Ishikawa (cell line): ENCODE measurements at regions not wholly inside any gene's neighbourhood (a gene's known extent, or its start where the extent isn't known, plus 50 kb on each side); places are given as distances from the start of the nearest gene placed in this dataset.

Source experiments
- CEBPB ChIP-seq: IDR thresholded peaks from 2 replicates; pipeline ENCODE4 v1.6.1; 2012
- CREB1 ChIP-seq: IDR thresholded peaks from 2 replicates; pipeline ENCODE4 v1.6.1; 2012; ENCODE audit warnings: low read depth
- EGR1 ChIP-seq: IDR thresholded peaks from 2 replicates; pipeline ENCODE4 v1.6.1; 2012
- EP300 ChIP-seq: IDR thresholded peaks from 2 replicates; pipeline ENCODE4 v1.6.1; 2012; ENCODE audit warnings: borderline replicate concordance
- FOXM1 ChIP-seq: IDR thresholded peaks from 2 replicates; pipeline ENCODE4 v1.6.1; 2012; ENCODE audit warnings: low read depth, borderline replicate concordance
- MAX ChIP-seq: IDR thresholded peaks from 2 replicates; pipeline ENCODE4 v1.6.1; 2012
- NFIC ChIP-seq: IDR thresholded peaks from 2 replicates; pipeline ENCODE4 v1.6.1; 2012
- RAD21 ChIP-seq: IDR thresholded peaks from 2 replicates; pipeline ENCODE4 v1.6.1; 2012; ENCODE audit warnings: low read depth
- REST ChIP-seq: IDR thresholded peaks from 2 replicates; pipeline ENCODE4 v1.6.1; 2012; ENCODE audit warnings: low read depth, mild to moderate bottlenecking
- TAF1 ChIP-seq: IDR thresholded peaks from 2 replicates; pipeline ENCODE4 v1.6.1; 2012; ENCODE audit warnings: low read depth, mild to moderate bottlenecking
- TCF12 ChIP-seq: IDR thresholded peaks from 2 replicates; pipeline ENCODE4 v1.6.1; 2012; ENCODE audit warnings: low read depth
- TEAD4 ChIP-seq: IDR thresholded peaks from 2 replicates; pipeline ENCODE4 v1.6.1; 2012
- USF1 ChIP-seq: IDR thresholded peaks from 2 replicates; pipeline ENCODE4 v1.6.1; 2012
- YY1 ChIP-seq: IDR thresholded peaks from 2 replicates; pipeline ENCODE4 v1.6.1; 2012; ENCODE audit warnings: low read depth
- ZBTB7A ChIP-seq: IDR thresholded peaks from 2 replicates; pipeline ENCODE4 v1.6.1; 2012; ENCODE audit warnings: low read depth

- TF ChIP-seq YY1 = no peak
- TF ChIP-seq TEAD4 = no peak
- TF ChIP-seq REST = no peak
- no peak for TF ChIP-seq ZBTB7A
- TF ChIP-seq FOXM1 = no peak
- TF ChIP-seq MAX = no peak
- no peak for TF ChIP-seq RAD21
- no peak for TF ChIP-seq TAF1
- no peak for TF ChIP-seq USF1
- TF ChIP-seq CREB1 = no peak
- TF ChIP-seq TCF12 = no peak
These were observed 898.2 kb downstream of the CCSER2 start for GRCh38 chr10:85226596-85226995.

GRCh38 chr10:85228726-85229125 is 900.3 kb downstream of the CCSER2 start:
- TF ChIP-seq ZBTB7A (no peak), CREB1 (no peak), MAX (no peak), TCF12 (no peak), EGR1 (no peak)

- no peak for TF ChIP-seq YY1
- TF ChIP-seq TEAD4 = no peak
- TF ChIP-seq NFIC = no peak
- no peak for TF ChIP-seq EGR1
- TF ChIP-seq TAF1 = no peak
- TF ChIP-seq CREB1 = no peak
- TF ChIP-seq USF1 = no peak
- no peak for TF ChIP-seq TCF12
- no peak for TF ChIP-seq REST
- no peak for TF ChIP-seq EP300
- no peak for TF ChIP-seq MAX
- TF ChIP-seq CEBPB = no peak
- no peak for TF ChIP-seq RAD21
- no peak for TF ChIP-seq ZBTB7A
- TF ChIP-seq FOXM1 = no peak
These were observed 903.3 kb downstream of the CCSER2 start for GRCh38 chr10:85231534-85232270.

- TF ChIP-seq CREB1 (no peak), TEAD4 (no peak), YY1 (no peak), MAX (no peak), TAF1 (no peak), EGR1 (no peak), USF1 (no peak), NFIC (no peak), FOXM1 (no peak), EP300 (no peak), CEBPB (no peak), ZBTB7A (no peak), TCF12 (no peak), REST (no peak), RAD21 (no peak)
These were observed 906.9 kb downstream of the CCSER2 start for GRCh38 chr10:85235258-85235657.
